GM12873 (cell line): ENCODE measurements at regions not wholly inside any gene's neighbourhood (a gene's known extent, or its start where the extent isn't known, plus 50 kb on each side); places are given as distances from the start of the nearest gene placed in this dataset.

Source experiments
- TF ChIP-seq, protein P1 (sequence below): IDR thresholded peaks from 2 replicates; pipeline ENCODE4 v1.5.1; 2012; ENCODE audit warnings: low read depth, mild to moderate bottlenecking, moderate library complexity, low read length, control low read depth; ENCODE audit not compliant: insufficient read depth; ENCODE audit errors: missing control alignments

DNA sequence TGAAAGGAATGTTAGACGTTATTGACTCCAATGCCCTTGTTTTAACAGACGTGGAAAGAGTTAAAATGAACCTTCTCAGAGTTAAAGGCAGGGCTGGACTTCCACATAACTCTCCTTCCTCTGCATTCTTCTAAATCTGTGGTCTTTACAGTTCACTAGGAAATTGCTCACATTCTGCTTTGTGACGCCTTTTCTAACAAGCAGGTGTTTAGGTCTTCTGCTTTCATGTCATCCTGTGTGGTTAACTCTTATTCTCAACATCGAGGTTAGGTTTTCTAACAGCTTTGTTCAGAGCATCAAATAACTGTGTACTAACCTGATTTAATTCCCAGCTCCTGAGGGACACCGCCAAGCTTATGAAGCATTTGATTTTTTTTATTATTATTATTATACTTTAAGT is 81.3 kb upstream of the NT5E start:
- TF ChIP-seq, protein P1, sequence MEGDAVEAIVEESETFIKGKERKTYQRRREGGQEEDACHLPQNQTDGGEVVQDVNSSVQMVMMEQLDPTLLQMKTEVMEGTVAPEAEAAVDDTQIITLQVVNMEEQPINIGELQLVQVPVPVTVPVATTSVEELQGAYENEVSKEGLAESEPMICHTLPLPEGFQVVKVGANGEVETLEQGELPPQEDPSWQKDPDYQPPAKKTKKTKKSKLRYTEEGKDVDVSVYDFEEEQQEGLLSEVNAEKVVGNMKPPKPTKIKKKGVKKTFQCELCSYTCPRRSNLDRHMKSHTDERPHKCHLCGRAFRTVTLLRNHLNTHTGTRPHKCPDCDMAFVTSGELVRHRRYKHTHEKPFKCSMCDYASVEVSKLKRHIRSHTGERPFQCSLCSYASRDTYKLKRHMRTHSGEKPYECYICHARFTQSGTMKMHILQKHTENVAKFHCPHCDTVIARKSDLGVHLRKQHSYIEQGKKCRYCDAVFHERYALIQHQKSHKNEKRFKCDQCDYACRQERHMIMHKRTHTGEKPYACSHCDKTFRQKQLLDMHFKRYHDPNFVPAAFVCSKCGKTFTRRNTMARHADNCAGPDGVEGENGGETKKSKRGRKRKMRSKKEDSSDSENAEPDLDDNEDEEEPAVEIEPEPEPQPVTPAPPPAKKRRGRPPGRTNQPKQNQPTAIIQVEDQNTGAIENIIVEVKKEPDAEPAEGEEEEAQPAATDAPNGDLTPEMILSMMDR, result no peak

DNA sequence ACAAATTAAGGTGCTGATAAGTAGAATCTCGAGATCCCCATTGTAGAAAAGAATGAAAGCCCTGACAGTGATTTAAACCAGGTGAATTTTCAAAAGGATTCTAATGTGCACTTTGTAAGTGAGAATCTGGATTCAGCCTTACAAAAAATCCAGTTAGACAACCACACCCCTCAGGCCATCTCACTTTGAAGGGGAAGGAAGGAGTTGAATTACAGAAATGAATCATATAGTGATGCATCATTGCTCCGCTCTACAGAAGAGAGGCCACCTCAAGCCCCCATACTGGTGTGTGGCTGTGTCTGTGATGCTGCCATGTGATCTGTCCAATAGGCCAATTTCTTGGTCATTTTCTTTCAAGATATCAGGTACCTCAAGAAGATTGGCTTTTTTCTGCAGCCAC is 85.5 kb upstream of the NT5E start:
- TF ChIP-seq, protein P1, result no peak

DNA sequence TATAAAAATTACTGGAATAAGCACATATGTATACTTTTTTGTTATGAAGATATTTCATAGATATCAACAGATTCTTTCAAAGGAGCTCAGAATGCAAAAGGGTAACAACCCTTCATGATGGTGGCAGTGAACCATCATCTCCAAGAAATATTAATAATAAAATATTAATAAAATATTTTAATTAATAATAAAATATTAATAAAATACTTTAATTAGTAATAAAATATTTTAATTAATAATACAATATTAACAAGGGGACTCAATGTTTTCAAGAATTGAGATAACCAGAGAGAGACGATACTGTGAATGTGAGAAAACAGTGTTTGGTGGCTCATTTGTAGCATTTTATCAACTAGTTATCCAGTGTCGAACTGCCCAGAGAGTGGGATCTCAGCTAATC is 86.0 kb upstream of the NT5E start:
- TF ChIP-seq, protein P1, result no peak

DNA sequence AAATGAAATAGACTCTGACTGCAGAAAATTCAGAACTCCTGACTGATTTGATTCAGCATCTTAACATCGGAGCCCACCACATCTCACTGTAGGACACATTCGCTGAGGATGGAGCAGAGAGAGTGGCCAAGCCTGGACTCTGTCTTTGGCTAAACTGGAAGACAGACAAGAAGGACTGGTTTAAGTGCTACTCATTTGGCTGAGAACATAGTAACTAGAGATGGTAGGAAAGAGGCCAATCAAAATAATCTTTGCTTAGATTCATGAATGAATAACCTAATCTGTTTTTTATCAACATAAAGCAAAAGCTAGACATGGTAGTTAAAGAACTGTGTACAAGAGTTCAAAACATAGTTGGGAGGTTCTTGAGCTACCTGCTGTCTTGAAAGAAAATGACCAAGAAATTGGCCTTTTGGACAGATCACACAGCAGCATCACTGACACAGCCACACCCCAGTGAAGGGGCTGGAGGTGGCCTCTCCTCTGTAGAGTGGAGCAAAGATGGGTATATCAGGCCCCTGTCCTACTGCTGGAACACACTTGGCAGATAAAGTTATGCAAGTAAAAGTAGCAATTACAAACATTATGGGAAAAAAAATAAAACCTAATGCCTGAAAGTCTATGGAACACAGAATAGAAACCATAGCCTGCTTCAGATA is 87.1 kb upstream of the NT5E start:
- TF ChIP-seq, protein P1, result no peak

DNA sequence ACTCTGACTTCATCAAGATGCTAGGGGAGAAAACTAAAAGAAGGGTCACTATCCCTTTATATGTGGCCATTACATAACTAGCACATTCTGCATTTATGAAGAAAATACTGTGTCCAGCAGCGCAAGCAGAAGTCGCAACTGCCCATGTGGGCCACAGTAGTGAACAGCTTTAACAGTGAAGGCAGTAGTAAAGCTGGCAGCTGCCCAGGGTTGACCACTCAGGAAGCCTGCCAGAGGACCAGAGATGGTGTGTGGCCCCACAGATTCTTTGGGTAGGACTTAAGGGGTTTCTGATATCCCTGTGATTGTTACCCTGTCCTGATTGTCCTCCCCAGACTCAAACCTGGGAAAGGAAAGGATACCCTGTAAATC is 88.3 kb upstream of the NT5E start:
- TF ChIP-seq, protein P1, result no peak

DNA sequence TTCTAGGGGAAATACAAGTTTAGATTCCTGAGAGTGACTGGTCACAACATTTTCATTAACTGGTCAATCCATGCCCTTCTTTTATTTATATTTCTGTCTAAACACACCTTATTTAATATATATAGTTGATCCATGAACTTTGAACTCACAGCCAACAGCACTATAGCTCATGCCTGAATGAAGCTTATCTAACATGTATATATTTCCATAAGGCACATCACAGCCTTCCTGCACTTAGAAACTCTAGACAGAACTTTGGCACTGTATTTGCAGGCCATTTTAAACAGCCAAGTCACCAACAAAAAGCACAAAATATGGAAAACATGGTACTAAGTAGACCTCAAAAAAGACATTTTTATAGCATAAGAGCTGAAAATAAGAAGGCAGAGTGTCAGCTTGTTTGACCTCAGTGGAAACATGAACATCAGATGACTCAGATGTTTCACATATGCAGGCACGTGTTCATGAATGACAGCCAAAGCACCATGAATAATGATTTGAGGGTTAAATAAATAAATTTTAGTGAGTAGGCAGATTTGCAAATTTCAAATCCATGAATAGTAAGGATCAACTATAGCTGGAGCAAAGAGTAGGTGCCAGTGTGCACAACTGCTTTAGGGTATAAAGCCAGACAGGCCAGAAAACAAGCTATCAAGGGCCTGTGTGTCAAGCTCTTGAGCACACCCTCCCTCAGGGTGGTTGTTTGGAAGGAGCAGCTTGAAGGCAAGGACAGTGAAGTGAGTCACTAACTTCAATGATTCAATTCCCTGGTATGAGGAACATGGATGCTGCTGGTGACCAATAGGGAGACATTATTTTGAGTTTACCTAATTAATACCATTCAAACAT is 88.9 kb upstream of the NT5E start:
- TF ChIP-seq, protein P1, result no peak

DNA sequence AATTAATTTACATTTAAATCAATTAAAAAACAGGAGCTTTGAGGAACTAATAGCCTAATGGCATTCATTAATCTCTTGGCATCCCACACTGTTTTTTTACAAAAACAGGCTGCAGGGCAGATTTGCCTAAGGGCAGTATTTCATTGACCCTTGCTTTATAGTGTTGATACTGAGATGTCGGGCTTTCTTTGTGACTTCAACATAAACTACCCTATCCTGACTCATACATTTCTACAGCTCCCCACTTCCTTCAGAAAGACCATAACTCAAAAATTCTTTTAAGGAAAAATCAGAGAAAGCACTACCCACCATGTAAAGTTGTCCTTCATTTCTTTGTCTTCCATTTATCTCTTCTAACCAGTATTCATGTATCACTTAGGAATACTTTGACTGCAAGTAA is 92.2 kb upstream of the NT5E start:
- TF ChIP-seq, protein P1, result no peak
